ENCODE measurements at regions not wholly inside any gene's neighbourhood (a gene's known extent, or its start where the extent isn't known, plus 50 kb on each side); places are given as distances from the start of the nearest gene placed in this dataset.

- Mint-ChIP-seq H3K9me3 (ENCODE audit: unreplicated experiment) (no peaks in the 10 kb centered on the region), H3K27ac (ENCODE audit: unreplicated experiment) (no peak overlapping the region), H3K4me1 (ENCODE audit: low read depth, unreplicated experiment) (peaks cover 1% of the 10 kb centered on the region), H3K27me3 (ENCODE audit: unreplicated experiment) (no peaks in the 10 kb centered on the region), H3K36me3 (ENCODE audit: unreplicated experiment) (no peaks in the 10 kb centered on the region), H3K4me3 (ENCODE audit: unreplicated experiment) (no peak overlapping the region)
- no peak for TF ChIP-seq CTCF (IDR thresholded peaks at IDR 0.05; ENCODE audit: partially characterized antibody, unreplicated experiment)
- no peak for DNase-seq
Observed at GRCh38 chr20:39248862-39249485, 286.8 kb downstream of the DHX35 start.

- H3K27me3 Mint-ChIP-seq (ENCODE audit: unreplicated experiment): no peaks in the 10 kb centered on the region
- no peaks in the 10 kb centered on the region for H3K9me3 Mint-ChIP-seq (ENCODE audit: unreplicated experiment)
- no peak for TF ChIP-seq CTCF (IDR thresholded peaks at IDR 0.05; ENCODE audit: partially characterized antibody, unreplicated experiment)
- no peak overlapping the region for H3K27ac Mint-ChIP-seq (ENCODE audit: unreplicated experiment)
- H3K4me3 Mint-ChIP-seq (ENCODE audit: unreplicated experiment): no peak overlapping the region
- DNase-seq: no peak
- H3K36me3 Mint-ChIP-seq (ENCODE audit: unreplicated experiment): no peaks in the 10 kb centered on the region
- peaks cover 1% of the 10 kb centered on the region for H3K4me1 Mint-ChIP-seq (ENCODE audit: low read depth, unreplicated experiment)
Observed at GRCh38 chr20:39248171-39248861, 286.2 kb downstream of the DHX35 start.

GRCh38 chr20:39246436-39246835 lies 284.3 kb downstream of the DHX35 start:
- no peaks in the 10 kb centered on the region for H3K9me3 Mint-ChIP-seq (ENCODE audit: unreplicated experiment)
- no peaks in the 10 kb centered on the region for H3K36me3 Mint-ChIP-seq (ENCODE audit: unreplicated experiment)
- no peak for DNase-seq
- H3K27me3 Mint-ChIP-seq (ENCODE audit: unreplicated experiment): no peaks in the 10 kb centered on the region
- H3K27ac Mint-ChIP-seq (ENCODE audit: unreplicated experiment): no peak overlapping the region
- no peak overlapping the region for H3K4me3 Mint-ChIP-seq (ENCODE audit: unreplicated experiment)
- peaks cover 1% of the 10 kb centered on the region for H3K4me1 Mint-ChIP-seq (ENCODE audit: low read depth, unreplicated experiment)
- TF ChIP-seq CTCF (IDR thresholded peaks at IDR 0.05; ENCODE audit: partially characterized antibody, unreplicated experiment): no peak

- Mint-ChIP-seq H3K36me3 (ENCODE audit: unreplicated experiment) (no peaks in the 10 kb centered on the region), H3K27ac (ENCODE audit: unreplicated experiment) (no peak overlapping the region), H3K4me3 (ENCODE audit: unreplicated experiment) (no peak overlapping the region), H3K4me1 (ENCODE audit: low read depth, unreplicated experiment) (peaks cover 1% of the 10 kb centered on the region), H3K9me3 (ENCODE audit: unreplicated experiment) (no peaks in the 10 kb centered on the region), H3K27me3 (ENCODE audit: unreplicated experiment) (no peaks in the 10 kb centered on the region)
- no peak for TF ChIP-seq CTCF (IDR thresholded peaks at IDR 0.05; ENCODE audit: partially characterized antibody, unreplicated experiment)
- DNase-seq: no peak
Observed at GRCh38 chr20:39245685-39246311, 283.7 kb downstream of the DHX35 start.

GRCh38 chr20:39243962-39244361 lies 281.8 kb downstream of the DHX35 start:
- H3K9me3 Mint-ChIP-seq (ENCODE audit: unreplicated experiment): no peaks in the 10 kb centered on the region
- no peak overlapping the region for H3K4me3 Mint-ChIP-seq (ENCODE audit: unreplicated experiment)
- TF ChIP-seq CTCF (IDR thresholded peaks at IDR 0.05; ENCODE audit: partially characterized antibody, unreplicated experiment): no peak
- H3K4me1 Mint-ChIP-seq (ENCODE audit: low read depth, unreplicated experiment): peaks cover 3% of the 10 kb centered on the region
- H3K27me3 Mint-ChIP-seq (ENCODE audit: unreplicated experiment): no peaks in the 10 kb centered on the region
- DNase-seq: no peak
- H3K27ac Mint-ChIP-seq (ENCODE audit: unreplicated experiment): no peak overlapping the region
- H3K36me3 Mint-ChIP-seq (ENCODE audit: unreplicated experiment): no peaks in the 10 kb centered on the region

All from glutamatergic neuron (in vitro differentiated cells).